ENCODE measurements at regions not wholly inside any gene's neighbourhood (a gene's known extent, or its start where the extent isn't known, plus 50 kb on each side); places are given as distances from the start of the nearest gene placed in this dataset.
A peak's percentile ranks its signal among the peaks of the same experiment; 100 is the strongest.

DNA sequence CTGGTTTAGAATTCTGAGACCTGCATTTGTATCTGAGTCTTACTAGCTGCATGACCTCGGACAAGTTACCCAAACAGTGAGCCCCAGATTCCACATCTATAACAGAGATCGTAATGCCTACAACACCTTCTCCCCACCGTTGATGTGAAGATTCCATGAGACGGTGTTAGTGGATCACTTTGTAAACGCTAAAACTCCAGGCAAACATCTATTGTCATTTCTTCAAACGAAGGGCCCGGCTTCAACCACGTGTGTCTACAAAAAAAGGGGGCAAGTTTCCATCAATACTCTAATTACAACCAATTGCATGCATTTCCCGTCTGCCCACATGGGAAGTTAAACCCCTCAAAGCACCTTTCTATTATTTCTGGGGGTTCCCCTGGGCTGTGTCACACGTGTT lies 99.1 kb upstream of the ENPP6 start:
- intact Hi-C loops (cut with DNase I; ENCODE audit: low total_unique reads) = no loop called here
- no peak for TF ChIP-seq POLR2A (IDR thresholded peaks at IDR 0.05)
- TF ChIP-seq, protein P1, sequence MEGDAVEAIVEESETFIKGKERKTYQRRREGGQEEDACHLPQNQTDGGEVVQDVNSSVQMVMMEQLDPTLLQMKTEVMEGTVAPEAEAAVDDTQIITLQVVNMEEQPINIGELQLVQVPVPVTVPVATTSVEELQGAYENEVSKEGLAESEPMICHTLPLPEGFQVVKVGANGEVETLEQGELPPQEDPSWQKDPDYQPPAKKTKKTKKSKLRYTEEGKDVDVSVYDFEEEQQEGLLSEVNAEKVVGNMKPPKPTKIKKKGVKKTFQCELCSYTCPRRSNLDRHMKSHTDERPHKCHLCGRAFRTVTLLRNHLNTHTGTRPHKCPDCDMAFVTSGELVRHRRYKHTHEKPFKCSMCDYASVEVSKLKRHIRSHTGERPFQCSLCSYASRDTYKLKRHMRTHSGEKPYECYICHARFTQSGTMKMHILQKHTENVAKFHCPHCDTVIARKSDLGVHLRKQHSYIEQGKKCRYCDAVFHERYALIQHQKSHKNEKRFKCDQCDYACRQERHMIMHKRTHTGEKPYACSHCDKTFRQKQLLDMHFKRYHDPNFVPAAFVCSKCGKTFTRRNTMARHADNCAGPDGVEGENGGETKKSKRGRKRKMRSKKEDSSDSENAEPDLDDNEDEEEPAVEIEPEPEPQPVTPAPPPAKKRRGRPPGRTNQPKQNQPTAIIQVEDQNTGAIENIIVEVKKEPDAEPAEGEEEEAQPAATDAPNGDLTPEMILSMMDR (IDR thresholded peaks at IDR 0.05 in 8 of 11, conservative IDR thresholded peaks at IDR 0.05 in 3 of 11) = no peak
- TF ChIP-seq POLR2AphosphoS5 (IDR thresholded peaks at IDR 0.05) = no peak
- WGBS, 5 donors = 86 to 91% (median 90%) methylated on average over 10 of the region's 10 CpGs
- Histone ChIP-seq H3K4me3 (no peak overlapping the region), H3K4me1 (peaks cover 0 to 68% (median 27%) of the 10 kb centered on the region in 6 donors), H3K9me3 (no peaks in the 10 kb centered on the region), H3K27ac (peak overlapping the region in 1 of 8 donors; percentile 77), H3K27me3 (replicated peaks in 1 of 7) (no peaks in the 10 kb centered on the region), H3K36me3 (no peaks in the 10 kb centered on the region)
- no peak for DNase-seq

DNA sequence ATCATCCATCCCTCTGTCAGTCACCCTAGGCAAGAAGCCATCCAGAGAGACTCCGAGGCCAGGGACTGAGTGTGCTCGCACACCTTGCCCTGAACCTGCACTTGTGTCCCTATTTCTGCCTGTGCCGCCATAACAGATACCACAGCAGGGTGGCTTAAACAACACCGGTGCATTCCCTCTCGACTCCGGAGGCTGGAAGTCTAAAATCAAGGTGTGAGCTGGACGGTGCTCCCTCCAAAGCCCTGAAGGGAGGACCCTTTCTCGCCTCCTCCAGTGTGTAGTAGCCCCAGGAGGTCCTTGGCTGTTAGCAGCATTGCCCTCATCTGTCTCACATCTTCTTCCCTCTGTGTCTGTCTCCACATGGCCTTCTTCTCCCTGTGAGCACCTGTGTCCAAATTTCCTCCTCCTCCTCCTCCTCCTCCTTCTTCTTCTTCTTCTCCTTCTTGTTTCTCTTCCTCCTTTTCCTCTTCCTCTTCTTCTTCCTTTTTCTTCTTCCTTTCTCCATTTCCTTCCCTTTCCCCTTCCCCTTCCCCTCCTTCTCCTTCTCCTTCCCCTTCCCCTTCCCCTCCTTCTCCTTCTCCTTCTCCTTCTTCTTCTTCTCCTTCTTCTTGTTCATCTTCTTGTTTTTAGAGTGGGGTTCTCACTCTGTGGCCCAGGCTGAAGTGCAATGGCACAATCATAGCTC lies 98.1 kb upstream of the ENPP6 start:
- Histone ChIP-seq H3K27me3 (replicated peaks in 1 of 7) (no peaks in the 10 kb centered on the region), H3K36me3 (no peaks in the 10 kb centered on the region), H3K9me3 (no peaks in the 10 kb centered on the region), H3K27ac (peak overlapping the region in 4 of 8 donors; percentile 1 to 77 (median 60)), H3K4me3 (no peak overlapping the region), H3K4me1 (peaks cover 2 to 78% (median 37%) of the 10 kb centered on the region in 6 donors)
- no peak for DNase-seq
- 94 to 99% (median 97%) methylated on average over 8 of the region's 8 CpGs for WGBS, 5 donors
- intact Hi-C loops (cut with DNase I; ENCODE audit: low total_unique reads) = no loop called here
- TF ChIP-seq, protein P1 (IDR thresholded peaks at IDR 0.05 in 8 of 11, conservative IDR thresholded peaks at IDR 0.05 in 3 of 11) = no peak
- TF ChIP-seq POLR2AphosphoS5 (IDR thresholded peaks at IDR 0.05) = no peak
- no peak for TF ChIP-seq POLR2A (IDR thresholded peaks at IDR 0.05)

DNA sequence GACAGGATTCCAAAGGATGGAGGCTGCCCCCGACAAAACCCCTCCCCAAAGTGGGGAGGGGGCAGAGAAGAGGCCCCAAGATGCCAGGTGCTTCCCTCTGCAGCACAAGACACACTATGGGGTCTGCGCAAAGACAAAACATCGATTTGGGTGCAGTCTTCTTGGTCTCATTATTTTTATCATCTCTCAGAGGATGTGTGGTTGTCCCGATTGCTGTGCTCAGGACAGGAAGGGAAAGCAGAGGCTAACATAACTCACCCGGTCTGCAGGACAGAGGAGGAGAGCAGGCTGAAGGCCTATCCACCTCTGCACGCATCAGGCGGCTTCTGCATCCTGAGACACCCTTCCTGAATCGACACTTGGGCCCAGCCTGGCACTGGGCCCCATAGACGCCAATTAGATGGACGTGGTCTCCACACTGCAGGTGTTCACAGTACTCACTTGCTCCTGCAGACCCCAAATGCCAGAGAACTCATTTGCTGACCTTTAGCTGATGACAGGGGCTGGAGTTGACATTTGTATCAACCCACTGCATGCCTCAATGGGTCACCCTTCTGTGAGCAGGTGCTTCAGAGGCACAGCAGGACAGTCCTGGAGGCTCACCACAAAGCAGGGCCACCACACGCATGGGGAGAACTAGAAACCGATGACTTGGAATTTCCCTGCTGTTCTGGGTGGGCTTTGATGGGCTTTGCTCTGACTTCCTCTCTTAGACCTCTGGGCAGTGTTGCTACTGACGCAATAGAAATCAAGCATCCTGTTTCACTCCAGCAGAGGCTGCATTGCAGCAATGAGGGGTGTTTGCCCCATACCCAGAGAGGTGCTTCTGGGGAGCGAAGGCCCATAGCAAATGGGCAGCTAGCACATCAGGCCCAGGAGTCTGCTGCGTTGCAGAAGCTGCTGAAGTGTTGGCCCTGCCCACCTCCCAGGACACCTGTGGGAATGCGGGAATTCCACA lies 96.3 kb upstream of the ENPP6 start:
- intact Hi-C loops (cut with DNase I; ENCODE audit: low total_unique reads) = no loop called here
- H3K36me3 ChIP-seq = no peaks in the 10 kb centered on the region
- no peaks in the 10 kb centered on the region for H3K9me3 ChIP-seq
- peaks cover 2 to 81% (median 44%) of the 10 kb centered on the region in 6 donors for H3K4me1 ChIP-seq
- TF ChIP-seq, protein P1 (IDR thresholded peaks at IDR 0.05 in 8 of 11, conservative IDR thresholded peaks at IDR 0.05 in 3 of 11) = no peak
- TF ChIP-seq POLR2A (IDR thresholded peaks at IDR 0.05) = no peak
- peak in 2 of 3 donors; percentile 33 to 78 for TF ChIP-seq POLR2AphosphoS5 (IDR thresholded peaks at IDR 0.05)
- H3K27me3 ChIP-seq (replicated peaks in 1 of 7) = no peaks in the 10 kb centered on the region
- peak; percentile 79 for DNase-seq
- H3K4me3 ChIP-seq = peak overlapping the region in 1 of 8 donors; percentile 15
- H3K27ac ChIP-seq = peak overlapping the region in 6 of 8 donors; percentile 16 to 78 (median 66)
- 52 to 59% (median 56%) methylated on average over 15 to 16 of the region's 16 CpGs for WGBS, 5 donors

Data from spleen (tissue), 11 donors.